ENCODE measurements at regions not wholly inside any gene's neighbourhood (a gene's known extent, or its start where the extent isn't known, plus 50 kb on each side); places are given as distances from the start of the nearest gene placed in this dataset.

GRCh38 chr11:109648804-109649203, 226.8 kb downstream of the C11orf87 start:
- no peak overlapping the region for H3K4me2 ChIP-seq
- no peaks in the 10 kb centered on the region for H3K79me2 ChIP-seq (ENCODE audit: insufficient read depth)
- peaks cover 0 to 14% of the 10 kb centered on the region in 2 experiments; a peak in 3 of 4 replicates for H3K4me1 ChIP-seq (ENCODE audit: control insufficient read depth in 1 of 2, insufficient read depth in 2 of 2, low read depth in 1 of 2, low read length in 1 of 2)
- no peak overlapping the region for H2AFZ ChIP-seq (ENCODE audit: low read depth)
- ChIA-PET POLR2A (no interaction called here), CTCF (no interaction called here)
- H3K4me3 ChIP-seq (ENCODE audit: low read depth in 2 of 2, low read length in 1 of 2): no peak overlapping the region
- no peaks in the 10 kb centered on the region for H4K20me1 ChIP-seq (ENCODE audit: insufficient read depth)
- no peak overlapping the region for H3K9ac ChIP-seq
- no peaks in the 10 kb centered on the region for H3K36me3 ChIP-seq (replicated peaks in 1 of 2; ENCODE audit: control insufficient read depth in 1 of 2, insufficient read depth in 2 of 2, low read length in 1 of 2)
- no peak overlapping the region; a peak in 1 of 4 replicates for H3K27ac ChIP-seq (ENCODE audit: low read depth in 2 of 2, low read length in 1 of 2)
- H3K9me3 ChIP-seq: no peaks in the 10 kb centered on the region
- no peak for TF ChIP-seq FOXJ3 (CRISPR knock-in tag; IDR thresholded peaks at IDR 0.05)
- TF ChIP-seq GATA2 (CRISPR knock-in tag; IDR thresholded peaks at IDR 0.05): peak; percentile 50
- TF ChIP-seq EP300 (IDR thresholded peaks at IDR 0.05; ENCODE audit: borderline replicate concordance in 1 of 2, low read depth in 1 of 2, low read length in 1 of 2): 0 out of 4 replicates have a peak, but pooled peaks of 1 of the 2 experiments have one; percentile 14
- no peaks in the 10 kb centered on the region for H3K9me2 ChIP-seq
- no peaks in the 10 kb centered on the region for H3F3A ChIP-seq (replicated peaks; ENCODE audit: insufficient read depth)
- H3K27me3 ChIP-seq (ENCODE audit: insufficient read depth): no peaks in the 10 kb centered on the region
- DNase-seq: no peak

GRCh38 chr11:109654091-109654490, 232.1 kb downstream of the C11orf87 start:
- WGBS (ENCODE audit: low lambda C conversion rate): 26% methylated on average over 2 of the region's 2 CpGs
- DNase-seq: no peak
- Histone ChIP-seq H3K27ac (ENCODE audit: low read depth in 2 of 2, low read length in 1 of 2) (no peak overlapping the region), H3K9ac (no peak overlapping the region), H3K4me3 (ENCODE audit: low read depth in 2 of 2, low read length in 1 of 2) (no peak overlapping the region), H3F3A (replicated peaks; ENCODE audit: insufficient read depth) (no peaks in the 10 kb centered on the region), H3K4me2 (no peak overlapping the region), H3K36me3 (replicated peaks in 1 of 2; ENCODE audit: control insufficient read depth in 1 of 2, insufficient read depth in 2 of 2, low read length in 1 of 2) (no peaks in the 10 kb centered on the region), H2AFZ (ENCODE audit: low read depth) (no peak overlapping the region), H3K9me2 (no peaks in the 10 kb centered on the region), H3K27me3 (ENCODE audit: insufficient read depth) (no peaks in the 10 kb centered on the region; the same call in 1 of the 2 replicates), H4K20me1 (ENCODE audit: insufficient read depth) (no peaks in the 10 kb centered on the region), H3K79me2 (ENCODE audit: insufficient read depth) (no peaks in the 10 kb centered on the region), H3K4me1 (ENCODE audit: control insufficient read depth in 1 of 2, insufficient read depth in 2 of 2, low read depth in 1 of 2, low read length in 1 of 2) (no peaks in the 10 kb centered on the region; a peak in 2 of 4 replicates), H3K9me3 (no peaks in the 10 kb centered on the region)
- TF ChIP-seq REST (IDR thresholded peaks at IDR 0.05; ENCODE audit: low read depth, low read length): no peak
- TF ChIP-seq PBX3 (IDR thresholded peaks at IDR 0.05): no peak
- TF ChIP-seq MXI1 (IDR thresholded peaks at IDR 0.05; ENCODE audit: low read depth, low read length): no peak
- no peak for TF ChIP-seq RFX5 (IDR thresholded peaks at IDR 0.05; ENCODE audit: low read length)
- ChIA-PET CTCF (no interaction called here), POLR2A (no interaction called here)

Data from SK-N-SH (cell line).